Colonic mucosa (tissue), 4 donors: ENCODE measurements at regions not wholly inside any gene's neighbourhood (a gene's known extent, or its start where the extent isn't known, plus 50 kb on each side); places are given as distances from the start of the nearest gene placed in this dataset.

Experiments used
- DNase-seq: peaks from one replicate; pipeline ENCODE4 v3.0.0-alpha.2; 2020
- H3K27ac ChIP-seq: fragments of 200-600 bp; one replicate; pipeline ENCODE4 v1.8.0; 2021
- H3K27me3 ChIP-seq: fragments of 200-600 bp; one replicate; pipeline ENCODE4 v1.8.0; 2021
- H3K36me3 ChIP-seq: fragments of 200-600 bp; one replicate; pipeline ENCODE4 v1.8.0; 2021
- H3K4me1 ChIP-seq: fragments of 200-600 bp; one replicate; pipeline ENCODE4 v1.8.0; 2021; ENCODE audit warnings: mild to moderate bottlenecking
- H3K4me3 ChIP-seq: fragments of 200-600 bp; one replicate; pipeline ENCODE4 v1.8.0; 2021
- H3K9ac ChIP-seq, 2 donors: one replicate each; pipeline ENCODE4 v1.7.0; 2013; ENCODE audit warnings: control low read depth in 2 of 2, low read depth in 2 of 2, low read length in 2 of 2
- H3K9me3 ChIP-seq: fragments of 200-600 bp; one replicate; pipeline ENCODE4 v1.8.0; 2021
- intact Hi-C: fragments of 100-400 bp; cut with DNase I; formaldehyde crosslinking; loops from one replicate; pipeline ENCODE4 v1.14.1; 2022
- TF ChIP-seq, protein P1 (sequence below): fragments of 200-600 bp; IDR thresholded peaks from one replicate; pipeline ENCODE4 v1.8.0; 2022; ENCODE audit warnings: antibody characterized with exemption, mild to moderate bottlenecking
- donor health status: healthy.
- donor health status: DM: no; HTN: no; CAD: no.
- donor health status: DM: no; HTN: no; CAD: no.

DNA sequence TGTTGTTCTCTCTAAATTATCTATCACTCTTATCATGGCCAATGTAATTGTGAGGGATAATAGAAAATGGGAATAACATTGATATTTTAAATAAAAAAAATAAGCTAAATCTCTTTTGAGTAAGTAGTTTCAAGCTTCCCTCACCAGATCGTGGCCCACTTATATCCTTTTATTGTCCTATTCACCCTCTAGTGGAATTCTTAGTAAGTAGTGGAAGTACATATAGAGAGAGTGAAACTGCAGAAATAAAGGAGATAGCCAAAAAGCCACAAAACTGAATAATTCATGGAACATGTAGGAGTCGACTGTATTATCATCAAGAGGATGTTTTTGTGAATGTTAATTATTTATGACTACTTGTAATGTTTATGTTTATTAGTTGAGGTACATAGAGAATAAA is 66.1 kb upstream of the DTNA start:
- no peak for DNase-seq
- H3K4me1 ChIP-seq = no peaks in the 10 kb centered on the region
- TF ChIP-seq, protein P1, sequence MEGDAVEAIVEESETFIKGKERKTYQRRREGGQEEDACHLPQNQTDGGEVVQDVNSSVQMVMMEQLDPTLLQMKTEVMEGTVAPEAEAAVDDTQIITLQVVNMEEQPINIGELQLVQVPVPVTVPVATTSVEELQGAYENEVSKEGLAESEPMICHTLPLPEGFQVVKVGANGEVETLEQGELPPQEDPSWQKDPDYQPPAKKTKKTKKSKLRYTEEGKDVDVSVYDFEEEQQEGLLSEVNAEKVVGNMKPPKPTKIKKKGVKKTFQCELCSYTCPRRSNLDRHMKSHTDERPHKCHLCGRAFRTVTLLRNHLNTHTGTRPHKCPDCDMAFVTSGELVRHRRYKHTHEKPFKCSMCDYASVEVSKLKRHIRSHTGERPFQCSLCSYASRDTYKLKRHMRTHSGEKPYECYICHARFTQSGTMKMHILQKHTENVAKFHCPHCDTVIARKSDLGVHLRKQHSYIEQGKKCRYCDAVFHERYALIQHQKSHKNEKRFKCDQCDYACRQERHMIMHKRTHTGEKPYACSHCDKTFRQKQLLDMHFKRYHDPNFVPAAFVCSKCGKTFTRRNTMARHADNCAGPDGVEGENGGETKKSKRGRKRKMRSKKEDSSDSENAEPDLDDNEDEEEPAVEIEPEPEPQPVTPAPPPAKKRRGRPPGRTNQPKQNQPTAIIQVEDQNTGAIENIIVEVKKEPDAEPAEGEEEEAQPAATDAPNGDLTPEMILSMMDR = no peak
- intact Hi-C loops = no loop called here
- H3K36me3 ChIP-seq = no peaks in the 10 kb centered on the region
- H3K27me3 ChIP-seq = no peaks in the 10 kb centered on the region
- H3K4me3 ChIP-seq = no peak overlapping the region
- H3K27ac ChIP-seq = no peak overlapping the region
- H3K9ac ChIP-seq = no peak overlapping the region
- no peaks in the 10 kb centered on the region for H3K9me3 ChIP-seq

DNA sequence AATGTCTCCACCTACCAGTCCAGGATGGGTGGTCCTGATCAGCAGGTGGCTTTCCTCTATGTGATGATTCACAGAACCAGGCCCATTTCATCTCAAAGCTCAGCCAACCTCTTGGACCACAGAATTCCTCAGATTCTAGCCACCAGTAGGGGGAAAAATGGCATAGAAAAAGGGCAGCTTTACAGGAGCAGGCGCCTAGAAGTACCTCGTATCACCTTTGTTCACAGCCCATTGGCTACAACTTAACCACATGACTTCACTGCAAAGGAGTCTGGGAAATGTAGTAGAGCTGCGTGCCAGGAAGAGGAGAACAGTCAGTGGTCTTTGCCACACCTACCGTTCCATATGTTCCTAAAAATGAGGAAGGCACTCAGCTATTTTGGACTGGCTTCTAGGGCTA is 62.8 kb upstream of the DTNA start:
- H3K9ac ChIP-seq = no peak overlapping the region
- H3K9me3 ChIP-seq = no peaks in the 10 kb centered on the region
- no peaks in the 10 kb centered on the region for H3K27me3 ChIP-seq
- intact Hi-C loops = no loop called here
- H3K36me3 ChIP-seq = no peaks in the 10 kb centered on the region
- DNase-seq = no peak
- TF ChIP-seq, protein P1 = no peak
- H3K4me3 ChIP-seq = no peak overlapping the region
- no peaks in the 10 kb centered on the region for H3K4me1 ChIP-seq
- no peak overlapping the region for H3K27ac ChIP-seq

DNA sequence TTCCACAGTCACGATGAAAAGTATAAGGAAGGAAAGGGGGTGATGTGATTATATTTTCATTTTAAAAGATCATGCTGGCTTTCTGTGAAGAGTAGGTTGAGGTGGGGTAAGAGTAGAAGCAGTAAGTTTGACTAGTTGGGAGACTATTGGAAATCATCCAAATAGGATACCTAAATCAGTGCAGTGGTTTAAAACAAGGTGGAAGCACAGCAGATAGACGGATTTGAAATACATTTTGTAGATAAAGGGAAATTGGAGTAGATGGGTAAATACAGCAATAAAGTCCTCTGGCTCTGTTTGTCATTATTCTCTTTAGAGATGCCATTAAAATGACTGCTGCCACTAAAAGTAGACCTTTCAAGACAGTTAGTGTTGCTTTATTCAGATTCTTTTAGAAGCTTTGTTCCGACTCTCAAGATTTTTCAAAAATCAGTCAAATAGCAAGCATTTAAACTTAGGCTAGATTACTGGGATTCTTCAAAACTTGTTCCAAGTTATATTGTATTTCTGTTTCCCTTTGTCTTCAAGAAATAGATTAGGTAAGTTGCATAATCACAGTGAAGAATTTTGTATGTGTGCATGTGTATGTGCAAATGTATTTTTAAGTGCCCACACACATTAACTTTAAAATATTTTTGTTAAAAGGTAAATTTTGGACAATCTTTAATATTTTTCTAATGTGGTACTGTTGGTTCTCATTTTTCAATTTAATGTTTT is 61.7 kb upstream of the DTNA start:
- no peak for DNase-seq
- intact Hi-C loops = no loop called here
- Histone ChIP-seq H3K27me3 (no peaks in the 10 kb centered on the region), H3K36me3 (no peaks in the 10 kb centered on the region), H3K9ac (no peak overlapping the region), H3K27ac (no peak overlapping the region), H3K9me3 (no peaks in the 10 kb centered on the region), H3K4me3 (no peak overlapping the region), H3K4me1 (no peaks in the 10 kb centered on the region)
- TF ChIP-seq, protein P1 = no peak

DNA sequence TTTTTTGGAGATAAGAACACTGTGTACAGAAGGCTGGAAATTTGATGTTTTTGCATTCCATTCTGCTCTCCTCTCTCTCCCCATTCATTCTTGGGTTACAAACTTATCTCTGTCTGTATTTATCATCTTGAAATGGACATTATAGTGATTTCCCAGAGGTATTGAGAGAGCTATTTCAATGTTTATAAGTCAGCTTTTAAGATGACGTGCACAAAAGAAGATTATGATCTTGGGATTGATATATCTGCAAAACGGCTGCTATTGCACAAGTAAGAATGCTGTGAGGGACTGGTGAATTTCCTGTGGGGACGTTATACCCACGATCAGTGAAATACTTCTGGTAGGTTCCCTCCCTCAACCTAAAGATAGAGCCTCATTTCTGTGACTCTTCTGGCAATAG is 61.0 kb upstream of the DTNA start:
- Histone ChIP-seq H3K27me3 (no peaks in the 10 kb centered on the region), H3K27ac (no peak overlapping the region), H3K36me3 (no peaks in the 10 kb centered on the region), H3K4me1 (no peaks in the 10 kb centered on the region), H3K4me3 (no peak overlapping the region), H3K9ac (no peak overlapping the region), H3K9me3 (no peaks in the 10 kb centered on the region)
- TF ChIP-seq, protein P1 = no peak
- intact Hi-C loops = no loop called here
- no peak for DNase-seq

DNA sequence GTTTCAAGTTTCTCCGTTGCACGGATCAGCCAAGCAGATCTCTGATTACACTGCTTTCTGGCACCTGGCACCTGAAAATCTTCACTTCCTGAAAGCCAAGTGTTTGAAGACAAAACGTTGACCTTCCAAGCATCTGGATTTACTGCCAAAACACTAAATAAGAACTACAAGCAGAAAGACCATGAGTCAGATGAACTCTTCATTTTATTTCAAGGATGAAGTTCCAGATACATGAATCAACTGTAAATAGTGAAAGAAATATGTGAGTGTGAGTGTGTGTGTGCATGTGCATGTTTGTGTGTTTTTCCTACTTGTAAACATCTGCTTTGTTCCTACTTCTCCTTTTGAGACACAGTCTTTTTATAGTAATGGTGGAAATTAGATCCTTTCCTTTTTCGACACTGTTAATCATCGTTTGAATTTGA is 60.0 kb upstream of the DTNA start:
- H3K9me3 ChIP-seq = no peaks in the 10 kb centered on the region
- no peaks in the 10 kb centered on the region for H3K36me3 ChIP-seq
- TF ChIP-seq, protein P1 = no peak
- intact Hi-C loops = no loop called here
- no peak overlapping the region for H3K4me3 ChIP-seq
- H3K9ac ChIP-seq = no peak overlapping the region
- H3K4me1 ChIP-seq = no peaks in the 10 kb centered on the region
- H3K27me3 ChIP-seq = no peaks in the 10 kb centered on the region
- no peak overlapping the region for H3K27ac ChIP-seq
- no peak for DNase-seq
